ENCODE measurements at regions not wholly inside any gene's neighbourhood (a gene's known extent, or its start where the extent isn't known, plus 50 kb on each side); places are given as distances from the start of the nearest gene placed in this dataset.
"Not testable (repeated sequence)": the region's sequence is repeated elsewhere in the genome, so short reads cannot be mapped to it uniquely, and the experiment has no call there.

DNA sequence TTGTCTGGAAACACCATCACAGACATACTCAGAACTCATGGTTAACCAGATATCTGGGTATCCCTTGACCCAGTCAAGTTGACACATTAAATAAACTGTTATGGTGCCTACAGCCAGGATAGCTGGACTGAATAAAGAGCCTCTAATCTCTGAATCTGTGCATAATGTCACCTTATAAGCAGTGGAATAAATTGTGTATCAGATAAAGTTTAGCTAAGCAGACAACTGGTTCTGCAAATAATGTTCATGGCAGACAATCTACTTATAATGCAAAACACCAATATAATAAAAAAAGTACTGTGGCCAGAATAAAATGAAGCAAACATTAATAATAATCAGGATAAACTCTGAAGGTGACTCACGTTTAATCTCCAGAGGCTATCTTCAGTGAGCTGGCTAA lies 628.5 kb upstream of the FAT3 start:
- DNase-seq = no peak

- no peak for DNase-seq
Measured at GRCh38 chr11:91591021-91591420, 633.6 kb upstream of the FAT3 start.

DNA sequence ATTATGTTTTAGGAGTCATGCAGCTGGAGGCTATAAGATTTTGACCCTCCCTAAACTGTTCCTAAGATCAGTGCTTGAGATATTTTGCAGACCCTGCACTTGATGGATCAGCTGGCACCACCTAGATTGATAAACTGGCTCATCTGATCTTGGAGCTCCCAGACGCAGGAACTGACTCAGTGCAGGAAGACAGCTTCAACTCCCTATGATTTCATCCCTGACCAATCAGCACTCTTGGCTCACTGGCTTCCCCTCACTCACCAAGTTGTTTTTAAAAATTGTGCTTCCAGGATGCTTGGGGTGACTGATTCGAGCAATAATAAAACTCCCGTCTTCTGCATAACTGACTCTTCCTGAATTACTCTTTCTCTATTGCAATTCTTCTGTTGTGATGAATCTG lies 637.5 kb upstream of the FAT3 start:
- no peak for DNase-seq

DNA sequence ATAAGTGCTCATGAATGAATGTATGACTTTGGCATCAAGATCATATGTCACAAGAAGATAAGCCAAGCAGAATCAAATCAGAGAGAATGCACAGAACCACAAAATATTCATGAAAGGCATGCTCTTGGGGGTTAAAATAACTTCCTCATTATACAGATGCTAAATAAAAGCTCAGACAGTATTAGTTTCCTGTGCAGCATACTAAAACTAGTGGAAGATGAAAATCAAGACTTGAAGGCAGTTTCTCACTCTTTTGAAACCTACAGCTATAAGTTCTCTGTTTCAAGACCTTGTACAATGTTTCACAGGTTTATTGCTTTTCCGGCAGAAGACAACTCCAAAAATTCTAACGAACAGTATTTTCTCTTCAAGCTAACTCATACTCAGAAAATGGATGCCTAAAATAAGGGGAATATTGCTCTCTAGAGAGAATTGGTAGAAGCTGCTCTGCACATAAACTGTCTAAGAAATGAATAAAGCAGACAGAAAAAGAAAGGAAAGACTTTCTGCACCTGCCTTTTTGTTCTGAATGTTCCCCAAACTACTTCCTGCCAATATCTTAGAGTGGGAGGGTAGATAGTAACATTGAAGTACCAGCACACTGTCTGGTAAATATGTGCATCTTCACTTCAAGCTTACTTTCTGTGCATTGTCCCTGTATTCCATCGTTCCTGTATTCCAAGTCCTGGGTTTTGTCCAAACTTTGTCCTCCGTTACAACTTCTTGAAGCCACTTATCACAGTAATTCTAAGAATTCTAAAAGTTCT lies 639.4 kb upstream of the FAT3 start:
- no peak for DNase-seq

DNA sequence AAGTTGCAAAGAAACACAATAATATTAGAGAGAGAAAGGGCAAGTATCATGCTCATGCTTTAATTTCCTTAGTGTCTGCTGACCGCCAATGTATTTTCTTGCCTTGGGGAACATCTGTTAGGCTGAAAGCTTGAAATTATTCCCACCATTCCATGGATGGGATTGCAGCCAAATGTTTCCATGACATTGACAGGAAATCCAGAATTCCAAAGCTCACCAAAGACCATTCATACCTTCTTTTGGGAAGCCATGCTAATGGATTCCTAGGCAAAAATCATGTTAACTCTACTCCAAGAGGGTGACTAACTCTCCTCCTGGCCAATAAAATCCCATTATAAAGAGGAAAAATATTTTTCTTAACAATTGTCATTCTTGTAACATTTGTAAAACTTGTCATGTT lies 661.4 kb upstream of the FAT3 start:
- no peak for DNase-seq

- DNase-seq = no peak
Measured at GRCh38 chr11:91560434-91560833, 664.2 kb upstream of the FAT3 start.

DNA sequence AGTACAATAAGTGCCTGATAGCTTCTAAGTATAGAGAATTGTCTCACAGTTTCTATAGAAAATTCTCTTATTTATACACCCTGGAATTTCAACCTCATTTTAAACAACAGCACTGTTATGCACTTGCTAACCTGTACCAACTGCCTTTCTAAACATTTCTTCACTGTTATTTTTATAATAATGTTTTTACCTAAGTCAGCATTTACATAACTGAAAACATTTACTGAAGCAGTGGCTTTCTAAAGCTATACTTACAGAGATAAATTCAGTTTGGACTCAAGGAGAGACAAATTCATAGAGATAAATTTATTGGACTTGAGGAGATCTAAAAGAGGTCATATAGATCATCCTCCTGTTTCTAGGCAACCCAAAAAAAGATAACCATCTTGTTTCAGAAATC lies 686.6 kb upstream of the FAT3 start:
- no peak for DNase-seq

- no peak for DNase-seq
Measured at GRCh38 chr11:91536366-91536765, 688.3 kb upstream of the FAT3 start.

GRCh38 chr11:91528965-91529364 lies 695.7 kb upstream of the FAT3 start:
- no peak for DNase-seq

DNA sequence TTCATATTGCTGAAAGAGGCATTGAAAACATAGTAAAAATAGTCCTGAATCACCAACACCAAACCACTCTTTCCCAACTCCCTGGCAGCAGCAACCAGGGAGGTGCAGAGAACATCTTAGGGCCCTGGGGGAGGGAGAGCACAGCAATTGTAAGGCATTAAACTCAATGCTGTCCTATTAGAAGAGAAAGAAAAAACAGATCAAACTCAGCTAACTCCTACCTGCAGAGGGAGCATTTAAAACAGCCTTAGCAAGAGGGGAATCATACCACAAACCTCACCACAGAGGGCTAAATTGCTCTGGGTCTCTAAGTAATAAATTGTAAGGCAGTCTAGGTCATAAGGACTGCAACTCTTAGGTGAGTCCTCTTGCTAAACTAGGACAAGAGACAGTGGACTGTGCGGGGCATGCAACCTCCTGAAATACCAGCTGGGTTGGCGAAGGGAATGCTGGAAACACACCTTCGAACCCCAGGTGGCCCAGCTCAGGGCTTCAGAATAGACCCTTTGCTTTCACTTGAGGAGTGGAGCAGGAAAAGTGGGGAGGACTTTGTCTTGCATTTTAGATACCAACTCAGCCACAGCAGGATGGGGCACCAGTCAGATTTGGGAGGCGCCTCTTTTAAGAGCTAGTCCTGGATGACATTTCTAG lies 697.1 kb upstream of the FAT3 start:
- DNase-seq = no peak

DNA sequence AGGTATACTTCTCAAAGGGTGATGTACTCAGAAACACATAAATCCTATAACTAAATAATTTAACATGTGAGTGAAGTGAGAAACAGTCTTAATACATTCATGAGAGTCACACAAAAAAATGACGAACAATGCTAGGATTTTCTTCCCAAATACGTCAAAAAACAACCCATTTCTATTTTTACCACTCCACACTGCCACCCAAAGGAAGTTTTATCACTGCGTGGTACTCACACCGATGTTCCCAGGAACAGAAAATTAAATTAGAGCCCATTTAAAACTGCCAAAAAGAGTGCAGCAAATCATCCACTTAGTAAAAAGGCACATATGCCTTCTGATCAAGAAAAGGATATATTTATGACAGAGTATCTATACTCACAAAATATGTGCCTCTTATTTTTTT lies 710.9 kb upstream of the FAT3 start:
- DNase-seq = no peak

DNA sequence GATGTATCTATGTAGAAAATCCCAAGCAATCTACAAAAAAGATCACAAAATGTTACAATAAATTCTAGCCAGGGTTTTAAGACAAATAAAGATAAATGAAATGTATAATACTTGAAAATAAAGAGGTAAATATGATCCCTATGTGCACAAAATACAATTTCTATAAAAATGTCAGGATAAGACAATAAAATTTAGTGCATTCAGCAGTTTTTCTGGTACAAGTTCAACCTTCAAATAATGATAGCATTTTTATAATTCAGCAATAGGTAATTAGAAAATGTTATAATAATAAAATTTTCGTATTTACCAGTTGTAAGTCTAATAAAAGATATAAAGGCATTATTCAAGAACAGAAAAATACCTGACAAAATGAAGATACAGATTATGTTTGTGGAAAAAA lies 726.8 kb upstream of the FAT3 start:
- DNase-seq = no peak

DNA sequence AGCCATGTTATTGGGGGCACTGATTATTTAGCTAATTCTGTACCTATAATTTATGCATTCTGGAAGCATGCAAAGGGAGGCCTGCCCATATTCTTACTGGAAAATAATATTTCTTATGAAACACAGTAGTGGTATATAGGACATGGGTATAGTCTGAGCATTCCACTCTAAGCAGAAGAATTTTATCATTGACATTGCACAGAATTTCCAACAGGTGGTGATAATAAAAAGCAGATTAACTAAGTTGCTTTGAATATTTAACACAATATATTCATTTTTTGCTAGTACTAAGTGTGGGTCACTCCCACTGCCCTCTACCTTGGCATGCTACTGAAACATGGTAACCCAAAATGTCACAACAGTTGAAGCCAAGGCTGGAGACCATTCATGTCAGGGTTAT lies 728.8 kb upstream of the FAT3 start:
- no peak for DNase-seq

DNA sequence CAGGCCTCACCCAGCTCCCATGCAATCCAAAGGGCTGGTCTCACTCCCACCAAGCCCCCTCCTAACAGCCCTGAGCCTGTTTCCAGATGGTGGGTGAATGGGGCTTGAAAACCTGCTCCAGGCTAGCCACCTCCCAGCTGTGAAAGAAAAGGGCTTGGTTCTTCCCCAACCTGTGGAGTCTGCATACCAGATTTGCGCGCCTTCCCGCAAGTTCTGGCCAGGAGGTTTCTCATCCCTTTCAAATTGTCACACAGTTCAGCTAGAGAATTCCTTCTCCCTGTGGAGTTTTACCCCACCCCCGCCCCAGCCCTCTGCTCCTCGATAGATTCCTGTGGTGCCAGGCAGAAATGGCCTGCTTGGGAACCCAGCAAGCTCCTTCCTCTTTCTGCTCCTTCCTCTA lies 734.6 kb upstream of the FAT3 start:
- no peak for DNase-seq

DNA sequence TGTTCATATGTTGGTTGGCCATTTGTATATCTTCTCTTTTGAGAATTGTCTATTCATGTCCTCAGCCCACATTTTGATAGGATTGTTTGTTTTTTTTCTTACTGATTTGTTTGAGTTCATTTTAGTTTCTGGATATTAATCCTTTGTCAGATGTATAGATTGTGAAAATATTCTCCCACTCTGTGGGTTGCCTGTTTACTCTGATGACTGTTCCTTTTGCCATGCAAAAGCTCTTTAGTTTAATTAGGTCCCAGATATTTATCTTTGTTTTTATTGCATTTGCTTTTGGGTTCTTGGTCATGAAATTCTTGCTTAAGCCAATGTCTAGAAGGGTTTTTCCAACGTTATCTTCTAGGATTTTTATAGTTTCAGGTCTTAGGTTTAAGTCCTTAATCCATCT lies 740.7 kb upstream of the FAT3 start:
- not testable (repeated sequence) for DNase-seq

GRCh38 chr11:91481875-91482274 lies 742.7 kb upstream of the FAT3 start:
- not testable (repeated sequence) for DNase-seq

GRCh38 chr11:91470656-91471055 lies 754.0 kb upstream of the FAT3 start:
- DNase-seq = no peak

GRCh38 chr11:91459840-91460239 lies 764.8 kb upstream of the FAT3 start:
- no peak for DNase-seq

- DNase-seq = no peak
Measured at GRCh38 chr11:91446267-91446666, 778.4 kb upstream of the FAT3 start.

GRCh38 chr11:91435694-91436395 lies 788.8 kb upstream of the FAT3 start:
- no peak for DNase-seq

DNA sequence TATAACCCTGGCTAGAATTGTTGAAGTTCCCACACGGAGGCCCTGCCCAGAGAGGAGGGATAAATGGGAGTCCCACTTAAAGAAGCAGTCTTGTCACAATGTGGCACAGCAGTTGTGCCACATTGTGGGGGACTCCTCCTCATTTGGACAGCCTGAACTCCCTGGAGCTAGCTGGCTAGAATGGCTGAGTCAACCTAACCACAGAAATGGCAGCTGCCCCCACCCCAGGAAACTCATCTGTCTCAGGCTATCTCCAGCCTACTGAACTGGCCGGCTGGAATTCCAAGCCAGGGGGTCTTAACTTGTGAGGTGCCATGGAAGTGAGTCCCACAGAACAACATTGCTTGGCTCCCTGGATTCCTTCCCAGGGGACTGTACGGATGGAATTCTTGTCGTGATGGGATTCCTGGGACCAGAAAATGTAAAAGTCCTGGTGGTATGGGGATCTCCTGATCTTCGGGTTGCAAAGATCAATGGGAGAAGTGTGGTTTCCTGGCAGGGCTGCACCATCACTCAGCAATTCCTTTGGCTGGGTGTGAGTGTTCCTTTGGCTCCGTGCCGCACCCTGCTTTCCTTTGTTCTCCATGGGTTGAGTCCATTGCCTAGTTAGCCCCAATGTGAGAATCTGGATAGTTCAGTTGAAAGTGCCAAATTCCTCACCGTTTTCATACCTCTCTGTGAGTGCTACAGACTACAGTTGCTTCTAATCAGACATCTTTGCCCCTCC lies 791.2 kb upstream of the FAT3 start:
- DNase-seq = no peak

GRCh38 chr11:91421641-91422040 lies 803.0 kb upstream of the FAT3 start:
- DNase-seq = no peak

DNA sequence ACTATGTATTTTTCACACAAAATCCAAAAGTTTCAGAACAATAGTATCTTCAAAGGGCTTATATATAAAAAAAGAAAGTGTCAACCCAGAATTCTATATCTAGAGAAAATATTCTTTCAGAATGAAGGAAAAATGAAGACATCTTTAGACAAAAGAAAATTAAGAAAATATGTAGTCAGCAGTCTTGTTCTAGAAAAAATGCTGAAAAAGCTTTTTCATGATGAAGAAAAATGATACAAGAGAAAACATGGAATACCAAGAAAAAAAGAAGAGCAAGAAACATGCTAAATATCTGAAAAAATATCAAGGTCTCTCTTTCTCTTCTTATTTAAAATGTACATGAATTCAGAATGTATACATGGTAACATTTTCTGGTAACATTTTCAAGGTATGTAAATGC lies 816.8 kb upstream of the FAT3 start:
- no peak for DNase-seq

GRCh38 chr11:91406009-91406408 lies 818.6 kb upstream of the FAT3 start:
- no peak for DNase-seq
